Fibroblast of skin of left biceps (primary cell): ENCODE measurements at regions not wholly inside any gene's neighbourhood (a gene's known extent, or its start where the extent isn't known, plus 50 kb on each side); places are given as distances from the start of the nearest gene placed in this dataset.
"Not testable (repeated sequence)": the region's sequence is repeated elsewhere in the genome, so short reads cannot be mapped to it uniquely, and the experiment has no call there.

Experiments
- DNase-seq, 2 experiments: peaks; one replicate each; pipeline ENCODE4 v3.0.0-alpha.2; 2013; ENCODE audit warnings: low read depth in 2 of 2

DNA sequence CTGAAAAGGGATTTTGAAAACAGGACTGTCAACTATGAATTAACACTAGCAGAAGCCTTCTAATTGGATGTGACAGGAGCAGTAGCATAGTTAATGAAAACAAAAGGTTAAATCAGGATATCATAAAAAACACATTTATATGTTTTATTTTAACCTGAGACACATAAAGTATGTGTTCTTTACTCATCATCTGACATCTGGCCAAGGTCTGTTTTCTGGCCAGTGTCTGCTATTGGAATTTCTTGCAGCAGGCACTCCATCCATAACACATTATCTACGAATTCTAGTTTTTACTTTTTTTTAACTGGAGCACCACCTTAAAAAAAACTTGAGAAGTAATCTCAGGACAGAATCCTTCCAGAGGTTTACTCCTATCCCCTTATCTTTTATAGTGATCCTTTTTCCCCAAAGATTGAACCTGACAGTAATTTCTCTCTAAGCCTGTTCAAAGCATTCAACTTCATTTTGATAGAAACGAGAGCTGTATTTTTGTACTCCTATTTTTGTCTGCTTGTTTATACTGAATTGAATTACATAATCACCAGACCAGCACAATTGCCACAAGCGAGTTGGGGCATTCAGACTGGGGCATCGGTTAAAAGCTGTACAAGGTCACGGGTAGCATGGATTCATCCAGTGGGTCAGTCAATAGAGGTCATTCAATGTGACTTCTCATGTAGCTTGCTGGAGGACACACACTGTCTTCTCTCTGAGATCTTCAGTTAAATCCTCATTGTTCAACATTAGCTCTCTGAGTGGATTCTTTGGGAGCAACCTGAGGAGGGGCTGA lies 205.6 kb upstream of the CLINT1 start:
- DNase-seq: no peak

- DNase-seq: no peak
These were observed 204.1 kb upstream of the CLINT1 start for GRCh38 chr5:158063052-158063451.

DNA sequence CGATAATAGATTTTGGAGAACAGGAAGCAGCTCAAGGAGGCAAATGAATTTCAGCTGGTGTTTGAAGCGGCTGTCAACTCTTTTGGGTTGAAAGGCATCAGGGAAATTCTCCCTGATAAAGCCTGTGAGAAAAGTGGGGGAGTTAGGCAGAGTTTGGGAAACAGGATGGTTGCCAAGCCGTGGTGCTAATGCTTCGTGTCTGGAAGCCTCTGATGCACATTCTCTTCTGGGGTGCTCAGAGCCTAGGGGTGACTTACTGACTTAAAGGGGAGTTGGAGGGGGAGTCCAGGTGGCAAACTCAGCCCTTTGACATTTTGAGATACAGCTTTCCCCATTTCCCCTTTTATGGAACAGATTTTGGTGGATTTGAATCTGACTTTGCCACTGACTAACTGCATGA lies 202.5 kb upstream of the CLINT1 start:
- no peak for DNase-seq

- DNase-seq: no peak
These were observed 201.3 kb upstream of the CLINT1 start for GRCh38 chr5:158060212-158060611.

- no peak for DNase-seq
These were observed 199.5 kb upstream of the CLINT1 start for GRCh38 chr5:158058208-158059120.

DNA sequence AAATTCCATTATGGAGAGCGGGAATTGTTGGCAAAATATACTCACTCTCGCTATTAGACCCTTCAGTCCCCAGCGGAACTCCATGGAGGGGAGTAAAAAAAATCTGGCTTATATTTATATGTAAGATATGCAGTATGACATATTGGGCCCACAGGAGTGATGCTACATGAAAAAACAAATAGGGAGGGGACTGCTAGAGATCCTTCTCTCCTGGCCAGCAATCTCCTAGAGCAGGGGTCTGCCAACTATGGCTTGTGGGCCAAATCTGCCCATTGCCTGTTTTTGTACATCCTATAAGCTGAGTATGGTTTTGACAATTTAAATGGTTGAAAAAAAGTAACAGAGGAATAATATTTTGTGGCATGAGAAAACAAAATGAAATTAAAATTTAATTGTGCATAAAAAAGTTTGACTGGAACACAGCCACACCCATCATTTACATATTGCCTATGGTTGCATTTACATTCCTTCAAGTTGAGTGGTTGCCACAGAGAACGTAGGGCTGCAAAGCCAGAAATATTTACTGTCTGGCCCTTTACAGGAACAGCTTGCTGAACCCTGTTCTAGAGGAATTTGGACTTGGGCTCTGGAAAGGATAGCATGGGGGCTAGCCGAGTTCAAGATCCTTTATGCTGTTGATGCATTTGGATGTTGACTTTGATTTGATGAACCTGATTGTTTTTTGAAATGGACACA lies 197.3 kb upstream of the CLINT1 start:
- peak; percentile 59 to 66 for DNase-seq

GRCh38 chr5:158055111-158055501 lies 196.2 kb upstream of the CLINT1 start:
- DNase-seq: no peak

DNA sequence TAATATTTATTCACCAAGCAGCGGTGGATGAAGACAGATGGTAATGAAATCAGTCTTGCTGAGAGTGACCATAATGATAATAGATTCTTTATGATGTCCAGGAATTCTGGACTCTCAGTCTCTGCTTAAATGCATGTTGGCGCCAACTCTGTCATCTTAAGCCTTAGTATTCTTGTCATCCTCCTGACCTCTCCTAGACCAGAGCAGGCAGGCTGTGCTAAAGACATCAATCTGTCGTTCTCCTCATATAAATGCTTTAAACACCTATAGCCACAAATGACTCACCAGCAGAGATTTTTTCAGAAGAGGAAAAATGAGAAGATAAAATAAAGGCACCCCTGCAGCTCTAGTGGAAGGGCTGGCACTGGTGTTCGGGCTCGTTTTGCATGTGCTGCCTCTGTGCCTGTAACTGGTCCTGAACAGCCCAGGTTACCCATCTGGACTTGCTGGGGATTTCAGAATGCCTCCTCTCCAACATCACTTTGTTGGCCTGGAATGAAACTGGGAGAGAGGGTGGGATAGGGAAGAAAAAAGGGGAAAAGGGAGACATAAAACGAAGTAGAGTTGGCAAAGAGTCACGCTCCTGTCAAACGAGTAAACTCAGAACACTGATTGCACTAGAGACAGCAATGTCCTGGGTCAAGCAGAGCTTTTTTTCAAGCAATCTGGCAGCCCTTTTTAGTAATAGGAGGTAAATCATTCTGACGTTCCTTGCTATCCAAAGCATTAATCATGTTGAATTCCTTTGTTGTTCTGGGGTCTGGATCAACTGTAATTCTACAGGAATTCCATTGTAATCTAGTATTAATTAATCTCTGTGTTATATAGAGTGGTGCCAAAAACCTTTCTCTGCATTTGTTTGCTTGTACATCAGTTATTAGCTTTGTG lies 195.5 kb upstream of the CLINT1 start:
- peak; percentile 62 to 65 for DNase-seq

DNA sequence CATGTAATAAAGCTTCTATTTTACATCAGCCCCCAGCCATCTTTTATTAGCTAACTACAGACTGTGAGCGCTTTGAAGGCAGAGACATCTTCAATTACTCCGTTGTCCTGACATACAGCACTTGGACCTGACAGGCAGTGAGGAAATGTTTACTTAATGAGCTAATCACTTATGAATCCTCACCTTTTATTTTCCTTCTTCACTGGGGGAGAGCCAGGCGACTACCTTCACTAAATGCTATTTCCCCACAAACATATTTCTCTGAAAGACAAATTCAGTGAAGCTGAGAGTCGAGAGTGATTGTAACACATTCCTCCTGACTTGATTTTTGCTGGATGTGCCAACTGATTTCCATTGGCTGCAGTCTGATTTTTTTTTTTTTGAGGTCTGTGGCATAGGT lies 192.1 kb upstream of the CLINT1 start:
- no peak for DNase-seq

- peak; percentile 82 to 83 for DNase-seq
These were observed 191.5 kb upstream of the CLINT1 start for GRCh38 chr5:158050421-158050820.

GRCh38 chr5:158049459-158049858 lies 190.5 kb upstream of the CLINT1 start:
- no peak for DNase-seq

DNA sequence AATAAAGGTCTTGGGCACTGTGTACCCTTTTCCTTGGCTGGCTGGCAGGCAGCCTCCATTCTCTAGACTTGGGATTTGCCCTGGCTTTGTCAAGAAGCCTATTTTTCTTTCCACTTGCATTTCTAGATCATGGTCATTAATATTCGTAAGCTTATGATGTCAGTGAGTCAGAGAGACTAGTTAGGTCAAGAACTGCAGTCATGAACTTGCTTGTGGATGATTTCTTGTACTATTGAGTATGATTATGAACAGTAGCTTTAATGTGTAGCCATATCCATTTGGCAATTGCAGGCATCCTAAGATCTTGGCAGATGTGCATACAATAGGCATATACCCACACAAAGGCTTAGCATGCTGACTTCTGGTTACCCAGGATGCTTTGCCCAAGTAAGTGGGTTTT lies 186.8 kb upstream of the CLINT1 start:
- DNase-seq: no peak

- DNase-seq: no peak
These were observed 181.0 kb upstream of the CLINT1 start for GRCh38 chr5:158039911-158040347.

DNA sequence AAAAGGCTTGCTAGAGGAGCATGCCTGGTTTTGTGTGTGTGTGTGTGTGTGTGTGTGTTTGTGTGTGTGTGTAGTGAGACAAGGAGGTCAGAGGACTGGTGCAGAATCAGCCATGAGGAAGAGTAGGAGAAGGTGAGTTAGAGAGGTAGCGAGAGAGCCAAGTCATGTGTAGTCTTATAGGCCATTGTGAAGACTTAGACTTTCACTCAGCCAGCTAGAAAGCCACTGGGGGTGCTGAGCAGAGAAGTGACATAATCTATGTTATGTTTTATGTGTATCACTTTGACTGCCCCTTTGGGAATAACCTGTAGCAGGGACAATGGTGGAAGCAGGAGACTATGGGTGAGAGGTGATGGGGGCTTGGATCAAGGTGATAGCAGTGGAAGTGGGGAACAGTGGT lies 180.5 kb upstream of the CLINT1 start:
- DNase-seq: no peak

- not testable (repeated sequence) for DNase-seq
These were observed 178.1 kb upstream of the CLINT1 start for GRCh38 chr5:158036983-158037595.

- not testable (repeated sequence) for DNase-seq
These were observed 175.6 kb upstream of the CLINT1 start for GRCh38 chr5:158034586-158034985.

DNA sequence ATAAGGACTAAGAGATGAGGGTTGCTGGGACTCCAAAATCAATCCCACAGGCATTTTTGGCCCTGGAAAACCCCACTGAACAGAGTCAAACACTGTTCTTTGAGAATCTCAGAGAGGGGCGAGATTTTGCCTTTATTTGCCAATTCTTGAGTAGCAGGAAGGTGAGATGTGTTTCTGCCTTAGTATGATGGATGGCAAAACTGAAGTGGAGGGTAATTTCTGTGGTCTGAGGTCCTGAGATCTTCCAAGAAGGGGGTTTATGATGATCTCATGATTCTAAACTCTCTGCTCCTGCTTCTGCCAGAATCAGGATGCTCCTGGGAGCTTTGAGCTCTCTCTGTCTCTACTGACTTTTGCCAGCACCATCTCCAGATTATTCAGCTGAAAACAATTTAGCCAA lies 174.8 kb upstream of the CLINT1 start:
- no peak for DNase-seq

DNA sequence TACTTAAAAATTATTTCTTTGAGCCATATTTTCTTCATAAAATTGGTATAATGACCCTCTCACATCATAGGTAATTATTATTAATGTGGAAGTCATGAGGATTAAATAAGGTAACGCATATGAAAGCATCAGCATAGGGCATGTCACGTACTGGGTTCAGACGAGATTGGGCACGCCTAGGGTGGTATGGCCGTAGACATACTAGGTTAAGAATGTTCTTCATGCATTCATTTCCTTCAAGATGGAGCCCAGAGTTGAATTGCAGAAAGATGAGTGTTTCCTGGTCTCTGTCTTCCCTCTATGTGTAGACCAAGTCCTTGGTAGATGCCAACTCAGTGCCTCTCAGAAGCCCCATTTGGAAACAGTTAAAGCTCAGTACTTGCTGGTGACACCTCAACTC lies 174.1 kb upstream of the CLINT1 start:
- DNase-seq: no peak

GRCh38 chr5:158032246-158032645 lies 173.3 kb upstream of the CLINT1 start:
- DNase-seq: no peak
